KOPT-K1 (cell line): ENCODE measurements at regions not wholly inside any gene's neighbourhood (a gene's known extent, or its start where the extent isn't known, plus 50 kb on each side); places are given as distances from the start of the nearest gene placed in this dataset.

Experiments
- H3K27ac ChIP-seq: fragments of 200-600 bp; sonication (generic); 2 replicates; pipeline ENCODE4 v1.5.1; 2016; ENCODE audit warnings: antibody characterized with exemption, mild to moderate bottlenecking, low read depth, low read length; ENCODE audit not compliant: poor library complexity, severe bottlenecking
- H3K36me3 ChIP-seq: fragments of 200-600 bp; sonication (generic); 2 replicates; pipeline ENCODE4 v1.5.1; 2017; ENCODE audit warnings: antibody characterized with exemption, mild to moderate bottlenecking, low read length, moderate library complexity; ENCODE audit not compliant: insufficient read depth
- H3K9me3 ChIP-seq: fragments of 200-600 bp; sonication (generic); 2 replicates; pipeline ENCODE4 v1.5.1; 2017; ENCODE audit warnings: antibody characterized with exemption, low read length, mild to moderate bottlenecking; ENCODE audit not compliant: insufficient read depth, poor library complexity, severe bottlenecking

DNA sequence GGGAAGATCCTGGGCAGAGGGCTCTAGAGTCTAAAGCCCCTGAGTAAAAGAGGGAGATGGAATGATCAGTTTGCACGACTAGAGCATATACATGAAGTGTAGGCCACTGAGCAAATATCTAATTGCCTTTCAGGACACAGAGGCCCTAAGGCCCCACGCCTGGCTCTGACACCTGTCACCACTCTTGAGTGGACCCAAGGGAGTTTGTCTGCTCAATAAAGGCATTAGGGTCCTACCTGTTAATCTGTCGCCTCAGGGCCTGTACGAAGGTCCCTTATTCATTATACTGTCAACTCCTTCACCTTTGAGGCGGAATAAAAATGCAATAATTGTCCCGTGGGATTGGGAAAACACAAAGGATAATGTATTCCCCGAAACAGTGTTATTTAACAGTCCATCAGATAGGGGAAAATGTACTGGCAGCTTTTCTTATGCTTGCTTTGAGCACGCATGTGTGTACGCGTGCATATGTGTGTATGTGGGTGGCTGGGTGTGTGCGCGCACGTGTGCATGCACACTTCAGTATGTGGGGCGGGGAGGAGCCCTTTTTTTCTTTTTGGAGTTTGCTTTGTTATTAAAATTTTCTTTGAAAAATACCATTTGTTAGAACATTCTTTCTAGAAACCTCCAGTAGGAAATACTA, 161.8 kb upstream of the SERP2 start:
- no peak overlapping the region for H3K27ac ChIP-seq
- peaks cover 5% of the 10 kb centered on the region for H3K9me3 ChIP-seq
- H3K36me3 ChIP-seq, result no peaks in the 10 kb centered on the region

DNA sequence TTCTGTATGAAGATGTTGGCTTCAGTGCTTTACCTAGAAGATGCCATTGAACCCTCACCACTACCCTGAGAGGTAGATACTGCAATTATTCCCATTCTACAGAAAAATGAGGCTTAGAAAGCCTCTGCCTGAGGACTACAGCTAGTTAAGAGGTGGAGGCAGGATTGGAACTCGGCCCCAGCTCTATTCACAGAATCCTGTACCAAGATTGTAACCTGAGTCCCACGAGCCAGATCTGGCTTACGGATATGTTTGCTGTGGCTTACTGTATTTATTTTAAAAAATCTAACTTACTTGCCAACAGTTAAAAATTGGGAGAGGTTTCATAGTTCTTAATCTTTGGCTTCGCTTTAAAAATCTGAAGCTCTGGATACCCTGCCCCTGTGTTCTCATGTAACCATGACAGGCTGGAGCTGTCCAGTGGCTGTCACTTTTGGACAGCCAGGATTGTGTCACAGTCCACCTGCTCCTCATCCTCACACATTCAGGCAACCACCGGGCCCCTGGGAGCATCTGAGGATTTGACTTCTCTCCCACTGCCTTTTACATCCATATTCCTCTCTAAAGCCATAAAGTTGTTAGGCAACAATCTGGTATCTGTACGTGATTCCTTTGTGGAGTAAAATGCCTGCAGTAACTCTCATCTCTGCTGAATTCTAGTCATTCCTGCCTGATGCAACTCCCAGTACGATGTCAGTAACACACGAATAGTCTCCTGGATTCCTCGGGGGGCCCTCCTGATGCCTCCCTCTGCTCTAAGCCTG, 160.8 kb upstream of the SERP2 start:
- Histone ChIP-seq H3K9me3 (peaks cover 3% of the 10 kb centered on the region), H3K36me3 (no peaks in the 10 kb centered on the region), H3K27ac (no peak overlapping the region)

DNA sequence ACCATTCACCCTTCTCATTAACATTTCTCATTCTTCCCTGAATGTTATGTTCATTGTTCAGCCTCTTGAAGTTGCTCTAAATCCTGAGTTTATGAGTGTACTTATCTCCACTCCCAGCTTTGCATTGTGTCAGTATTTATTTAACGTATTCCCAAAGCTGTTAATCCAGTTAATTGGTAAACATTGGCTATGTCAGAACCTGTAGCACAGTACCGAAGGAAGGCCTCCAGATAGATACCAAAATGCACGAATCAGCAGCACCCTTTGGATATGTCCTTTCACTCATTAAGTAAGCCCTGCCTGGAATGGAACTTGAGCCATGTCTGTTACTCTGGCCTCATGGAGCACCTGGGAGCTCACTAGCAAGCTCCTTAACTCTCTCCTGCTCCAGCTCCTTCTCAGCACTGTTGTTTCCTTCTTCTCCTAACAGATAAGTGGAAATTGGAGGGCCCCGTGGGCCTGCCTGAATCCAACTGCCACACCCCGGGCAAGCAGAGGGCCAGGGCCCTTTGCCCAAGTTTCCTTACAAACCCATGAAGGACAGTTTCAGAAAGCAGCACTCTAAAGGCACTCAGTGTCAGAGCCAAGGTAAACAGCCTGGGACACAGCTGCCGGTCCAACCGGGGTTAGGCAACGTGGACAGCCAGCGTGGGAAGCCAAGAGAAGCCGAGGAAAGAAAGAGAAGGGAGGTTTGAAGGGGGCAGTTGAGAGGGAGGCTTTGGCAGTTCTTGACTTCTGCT, 155.0 kb upstream of the SERP2 start:
- Histone ChIP-seq H3K27ac (no peak overlapping the region), H3K9me3 (no peaks in the 10 kb centered on the region), H3K36me3 (no peaks in the 10 kb centered on the region)

DNA sequence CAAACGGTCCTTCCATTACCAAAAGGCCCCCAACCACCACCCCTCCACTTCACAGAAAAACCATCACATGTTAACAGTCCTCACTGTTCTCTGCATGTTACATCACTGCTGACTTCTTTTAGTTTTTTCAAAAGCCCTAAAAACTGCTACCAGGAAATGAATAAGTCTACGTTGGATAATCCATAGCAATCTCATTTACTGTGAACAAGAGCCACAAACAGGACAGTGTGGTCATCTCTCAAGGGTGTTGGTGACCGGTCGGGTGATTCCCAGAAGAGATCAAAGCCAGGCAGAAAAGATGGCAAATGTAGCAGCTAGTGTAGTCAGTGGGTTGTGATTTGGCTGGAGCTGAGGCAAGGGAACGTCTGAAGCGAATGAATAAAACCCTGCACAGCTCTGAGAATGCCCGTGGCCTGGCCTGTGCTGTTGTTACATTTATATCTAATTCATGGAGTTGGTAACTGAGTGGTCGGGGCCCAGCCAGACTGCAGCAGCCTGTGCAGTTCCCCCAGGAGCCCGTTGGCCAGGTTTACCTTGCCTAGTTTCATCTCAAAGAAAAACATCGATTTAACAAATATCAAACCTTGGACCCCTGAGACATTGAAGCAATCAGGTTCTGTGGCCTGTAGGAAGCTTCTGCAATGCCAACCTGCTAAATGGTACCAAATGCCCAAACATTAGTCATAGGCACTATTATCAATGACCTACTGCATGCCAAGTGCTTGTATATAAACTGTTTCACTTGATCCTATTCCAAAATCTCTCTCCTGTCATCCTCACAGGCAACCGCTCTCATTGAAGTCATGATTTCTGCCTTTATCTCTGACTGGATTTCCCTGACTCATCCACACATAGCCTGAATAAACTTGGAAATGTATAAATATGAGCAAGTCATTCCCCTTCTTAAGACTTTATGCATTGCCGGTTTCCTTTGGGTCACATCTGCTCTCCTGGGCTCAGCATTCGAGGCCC, 153.8 kb upstream of the SERP2 start:
- Histone ChIP-seq H3K36me3 (no peaks in the 10 kb centered on the region), H3K9me3 (no peaks in the 10 kb centered on the region), H3K27ac (no peak overlapping the region)

DNA sequence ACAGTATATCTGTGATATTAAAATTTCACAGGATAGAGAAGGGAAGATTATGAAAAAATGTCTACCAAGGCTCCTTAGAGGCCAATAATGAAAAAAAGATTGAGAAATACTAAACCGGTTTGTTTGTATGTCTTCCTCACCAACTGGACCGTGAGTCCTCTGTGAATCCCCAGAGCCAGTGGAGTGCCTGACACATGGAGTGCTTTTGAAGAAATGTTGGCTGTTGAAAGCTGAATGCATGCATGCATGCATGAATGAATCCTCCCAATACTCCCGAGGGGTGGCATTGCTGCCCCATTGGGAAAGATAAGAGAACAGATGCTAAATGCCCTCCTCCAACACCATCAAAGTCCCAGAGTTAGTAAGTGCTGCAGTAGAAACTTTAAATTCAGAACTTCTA, 152.7 kb upstream of the SERP2 start:
- H3K27ac ChIP-seq, result no peak overlapping the region

DNA sequence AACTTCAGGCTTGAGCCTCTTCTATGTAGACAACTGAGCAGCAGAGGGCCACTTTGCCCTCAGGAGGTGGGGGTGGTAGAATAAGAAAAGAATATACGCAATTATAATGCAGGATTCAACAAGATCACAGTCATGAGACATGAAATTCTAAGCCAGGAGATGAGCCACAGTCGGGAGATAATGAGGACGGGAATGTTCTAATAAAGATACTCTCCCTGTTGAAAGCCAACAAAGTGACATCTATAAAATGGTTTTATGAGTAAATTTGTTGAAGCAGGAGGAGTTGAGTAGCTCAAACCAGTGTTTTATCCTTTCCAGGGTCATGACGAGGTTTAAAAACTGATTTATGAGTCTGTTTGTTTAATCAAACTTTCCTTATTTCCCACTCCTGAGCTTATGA, 152.0 kb upstream of the SERP2 start:
- no peaks in the 10 kb centered on the region for H3K36me3 ChIP-seq
- no peak overlapping the region for H3K27ac ChIP-seq
- no peaks in the 10 kb centered on the region for H3K9me3 ChIP-seq

More for the DNA sequence above, 152.7 kb upstream of the SERP2 start:
- Histone ChIP-seq H3K9me3 (no peaks in the 10 kb centered on the region), H3K36me3 (no peaks in the 10 kb centered on the region)

DNA sequence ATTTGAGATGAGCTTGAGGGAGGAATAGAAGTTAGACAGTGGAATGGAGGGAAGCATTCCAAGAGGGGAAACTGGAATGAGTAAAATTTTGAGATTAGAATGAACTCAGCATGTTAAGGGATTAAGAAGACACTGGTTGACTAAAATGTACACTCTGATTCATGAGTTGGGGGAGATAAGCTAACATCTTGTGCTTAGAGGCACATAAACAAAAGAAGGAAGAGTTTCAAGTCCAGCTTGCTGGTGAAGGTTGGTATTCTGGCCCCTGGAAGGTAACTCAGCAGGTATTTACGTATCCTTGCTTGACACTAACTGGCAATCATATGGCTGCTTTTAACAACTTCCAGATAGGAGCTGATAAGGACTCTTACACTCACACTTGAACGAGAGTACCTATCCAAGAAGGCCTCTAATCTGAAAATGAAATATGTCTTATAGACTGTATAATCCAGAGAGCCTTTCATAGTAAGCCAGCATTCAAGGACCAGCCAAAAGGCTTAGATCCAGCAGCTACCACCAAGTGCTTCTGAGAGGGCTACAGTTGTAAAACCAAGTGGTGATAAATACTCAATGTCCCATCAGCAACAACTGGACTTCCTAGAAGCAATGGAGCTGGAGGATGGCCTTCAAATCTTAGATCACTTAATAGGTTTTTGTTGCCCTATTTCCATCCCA, 149.7 kb upstream of the SERP2 start:
- Histone ChIP-seq H3K27ac (no peak overlapping the region), H3K36me3 (no peaks in the 10 kb centered on the region), H3K9me3 (no peaks in the 10 kb centered on the region)

DNA sequence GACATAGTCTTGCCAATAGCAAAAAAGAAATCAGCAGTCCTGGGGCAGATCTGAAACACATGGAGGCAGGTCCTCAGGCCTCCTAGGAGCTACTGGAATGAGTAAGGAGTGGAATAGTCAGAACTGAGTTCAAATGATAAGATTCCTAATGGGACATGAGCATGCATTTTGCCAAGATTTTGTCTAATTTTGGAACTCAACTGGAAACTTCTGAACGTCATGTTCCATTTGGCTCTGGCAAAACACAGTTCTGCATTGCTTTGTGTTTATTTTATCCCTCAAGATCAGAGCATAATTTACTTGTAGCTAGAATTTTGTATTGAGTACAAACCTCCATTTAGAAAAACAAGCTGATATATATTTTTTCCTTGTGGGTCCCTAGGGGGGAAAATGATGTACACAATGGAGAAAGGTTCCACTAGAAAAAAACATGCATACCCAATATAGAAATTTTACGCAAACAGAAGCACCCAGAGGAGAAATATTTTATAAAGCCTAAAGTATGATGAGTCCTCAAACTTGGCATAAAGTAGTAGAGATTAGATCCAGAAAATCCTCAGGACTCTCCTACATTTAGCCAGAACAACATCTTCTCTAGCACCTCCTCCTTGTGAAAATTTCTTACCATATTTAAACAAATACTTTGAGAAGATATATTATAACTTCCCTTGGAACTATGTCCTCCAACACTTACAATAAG, 149.0 kb upstream of the SERP2 start:
- no peaks in the 10 kb centered on the region for H3K36me3 ChIP-seq
- no peaks in the 10 kb centered on the region for H3K9me3 ChIP-seq
- no peak overlapping the region for H3K27ac ChIP-seq

DNA sequence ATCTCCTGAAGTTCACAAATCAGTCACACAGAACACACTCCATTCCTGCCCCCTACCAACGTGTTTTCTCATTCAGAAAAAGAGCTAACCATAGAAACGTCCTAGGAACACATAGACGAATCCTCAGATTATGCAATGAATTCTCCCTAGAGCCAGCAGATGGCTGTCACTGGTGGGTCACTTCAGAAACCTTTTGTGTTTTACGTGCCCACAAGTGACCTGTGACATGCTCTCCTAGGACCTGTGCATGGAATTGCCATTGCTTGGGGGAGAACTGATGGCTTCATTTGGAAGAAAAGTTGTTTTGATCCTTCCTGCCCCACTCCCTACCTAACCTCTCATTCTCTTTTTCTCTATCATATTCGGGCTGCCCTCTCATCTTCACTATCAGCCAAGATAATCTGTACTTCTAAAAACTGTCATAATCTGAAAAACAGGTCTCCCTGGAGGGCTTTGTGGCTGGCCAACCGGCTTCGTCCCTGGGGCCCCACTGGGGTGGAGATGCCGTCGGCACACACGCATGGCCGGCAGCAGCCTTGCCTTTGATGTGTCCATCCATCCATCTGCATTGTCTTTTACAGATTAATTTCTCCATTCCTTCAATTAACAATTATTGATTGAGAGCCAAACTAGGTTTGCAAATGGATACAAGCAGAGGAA, 144.1 kb upstream of the SERP2 start:
- H3K27ac ChIP-seq, result no peak overlapping the region
- H3K9me3 ChIP-seq, result no peaks in the 10 kb centered on the region
- H3K36me3 ChIP-seq, result no peaks in the 10 kb centered on the region

DNA sequence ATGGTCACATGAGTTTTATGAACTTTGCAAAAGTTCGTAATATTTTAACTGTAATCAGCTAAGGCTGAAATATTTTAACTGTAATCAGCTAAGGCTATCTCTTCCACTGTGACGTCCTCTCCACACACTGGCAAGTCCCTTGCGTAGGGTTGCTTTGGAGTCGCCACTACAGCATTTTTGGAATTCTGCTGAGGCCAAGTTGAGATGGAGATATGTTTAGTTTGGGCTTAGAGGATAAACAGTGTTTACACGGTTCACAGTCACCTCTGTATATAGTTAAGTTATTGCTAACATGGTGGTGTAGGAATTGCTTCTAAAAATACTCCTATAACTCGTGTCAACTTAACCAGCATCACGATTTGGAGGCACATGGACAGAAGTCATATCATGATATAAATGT, 143.6 kb upstream of the SERP2 start:
- Histone ChIP-seq H3K9me3 (no peaks in the 10 kb centered on the region), H3K27ac (no peak overlapping the region), H3K36me3 (no peaks in the 10 kb centered on the region)

DNA sequence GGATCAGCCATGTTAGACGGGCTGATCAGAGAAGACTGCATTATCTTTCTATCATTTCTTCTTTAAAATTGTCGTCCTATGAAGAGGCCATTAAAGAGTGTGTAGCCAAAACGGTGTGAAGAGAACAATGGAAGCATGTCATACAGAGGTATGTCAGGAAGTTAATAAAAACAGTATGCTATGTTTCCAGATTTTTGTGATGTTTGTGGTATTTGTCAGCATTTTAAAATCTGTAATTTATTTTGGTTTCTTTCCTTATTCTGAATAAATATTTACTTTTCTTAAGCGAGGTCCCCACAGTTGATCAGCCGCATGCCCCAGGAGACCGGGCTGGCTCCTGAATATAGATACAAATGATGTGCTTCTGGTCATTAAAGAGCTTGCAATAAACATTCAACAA, 142.9 kb upstream of the SERP2 start:
- no peaks in the 10 kb centered on the region for H3K9me3 ChIP-seq
- no peak overlapping the region for H3K27ac ChIP-seq
- no peaks in the 10 kb centered on the region for H3K36me3 ChIP-seq

DNA sequence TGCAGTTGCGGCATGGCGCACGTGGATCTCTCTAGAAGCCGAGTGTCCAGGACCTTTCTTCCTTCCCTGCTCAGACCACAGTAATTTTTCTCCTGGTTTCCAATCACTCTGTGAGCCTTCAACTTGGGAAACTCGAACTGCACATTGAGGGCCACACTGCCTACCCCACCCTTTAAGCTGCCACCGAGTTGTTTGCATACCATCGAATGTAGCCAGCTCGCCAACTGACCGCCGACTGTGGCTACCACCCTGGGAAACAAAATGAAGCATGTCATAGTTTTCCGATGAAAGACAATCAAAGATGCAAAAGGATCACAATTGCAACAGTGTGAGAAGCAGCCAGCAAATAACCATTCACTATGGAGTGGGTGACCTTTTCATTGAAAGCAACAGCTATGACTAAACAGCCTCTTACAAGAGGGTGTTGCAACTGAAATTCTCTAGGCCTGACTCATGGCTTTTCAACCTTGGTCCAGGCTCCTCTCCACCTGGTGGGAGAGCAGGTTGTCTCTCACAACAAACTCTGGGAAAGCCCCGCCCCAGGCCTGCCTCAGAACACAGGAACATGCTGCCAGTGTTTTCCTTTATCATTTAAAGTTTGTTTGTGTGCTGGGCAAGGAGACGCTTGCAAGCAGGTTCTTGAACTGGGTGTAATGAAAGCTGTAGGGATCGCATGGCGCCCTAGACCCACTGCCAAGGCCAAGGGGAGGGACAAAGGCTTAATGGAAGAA, 141.7 kb upstream of the SERP2 start:
- Histone ChIP-seq H3K27ac (no peak overlapping the region), H3K9me3 (no peaks in the 10 kb centered on the region), H3K36me3 (no peaks in the 10 kb centered on the region)

DNA sequence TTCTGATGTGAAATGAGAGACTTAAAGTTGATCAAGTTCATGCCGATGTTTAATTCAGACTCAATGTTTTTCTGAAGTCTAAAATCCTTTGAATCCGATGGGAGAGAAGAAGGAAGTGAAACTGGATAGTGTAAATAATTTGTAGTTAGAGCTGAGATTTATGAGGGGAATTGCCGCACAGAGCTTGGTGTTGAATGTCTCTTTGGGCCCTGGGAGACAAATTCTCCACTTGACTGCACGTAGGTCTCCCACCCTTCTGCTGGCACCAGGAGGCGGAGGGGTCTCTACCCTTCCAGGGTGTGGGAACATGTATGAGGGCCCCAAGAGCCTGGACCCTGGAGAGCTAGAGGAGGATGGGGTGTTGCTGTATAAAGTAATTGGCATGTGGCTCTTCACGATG, 140.8 kb upstream of the SERP2 start:
- Histone ChIP-seq H3K27ac (no peak overlapping the region), H3K9me3 (no peaks in the 10 kb centered on the region), H3K36me3 (no peaks in the 10 kb centered on the region)
